HT-29 (cell line): ENCODE measurements at regions not wholly inside any gene's neighbourhood (a gene's known extent, or its start where the extent isn't known, plus 50 kb on each side); places are given as distances from the start of the nearest gene placed in this dataset.
A peak's percentile ranks its signal among the peaks of the same experiment; 100 is the strongest.
"Not testable (repeated sequence)": the region's sequence is repeated elsewhere in the genome, so short reads cannot be mapped to it uniquely, and the experiment has no call there.

ENCODE experiments used
- DNase-seq: peaks from one replicate; pipeline ENCODE4 v3.0.0-alpha.2; 2015; ENCODE audit warnings: low spot score

DNA sequence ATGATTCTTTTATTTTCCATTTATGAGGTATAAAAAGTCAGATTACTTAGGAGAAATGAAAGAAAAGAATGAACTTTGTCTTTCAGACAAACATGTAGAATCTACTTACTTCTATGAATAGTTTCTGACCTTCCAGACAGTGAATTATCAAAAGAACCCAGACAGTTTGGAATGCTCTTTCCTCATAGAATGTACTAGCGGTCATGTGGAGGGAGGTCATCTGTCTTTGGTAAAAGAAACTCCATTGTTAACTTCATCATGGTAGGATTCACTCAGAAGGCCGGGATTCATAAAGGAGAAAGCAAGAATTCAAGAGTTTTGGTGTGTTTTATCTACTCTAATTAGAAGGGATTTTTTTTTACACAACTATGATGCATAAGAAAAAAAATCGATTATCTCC is 144.8 kb upstream of the ZNF804B start:
- no peak for DNase-seq

DNA sequence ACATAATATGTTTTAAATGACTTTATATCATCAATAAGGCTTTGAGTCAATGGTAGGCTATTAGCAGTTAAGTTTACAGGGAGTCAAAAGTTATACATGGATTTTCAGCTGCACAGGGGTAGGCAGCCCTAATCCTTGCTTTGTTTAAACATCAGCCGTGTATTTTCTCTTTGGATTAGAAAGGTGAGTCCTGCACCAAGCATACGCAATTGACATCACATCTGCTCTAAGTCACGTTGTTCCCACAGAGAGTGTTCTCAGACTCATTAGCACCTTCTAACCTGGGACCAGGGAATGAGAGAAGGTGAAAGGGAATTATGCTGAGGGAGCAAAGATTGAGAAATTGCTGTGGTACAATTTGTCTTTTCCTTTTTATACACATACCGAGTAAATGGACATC is 148.6 kb upstream of the ZNF804B start:
- no peak for DNase-seq

DNA sequence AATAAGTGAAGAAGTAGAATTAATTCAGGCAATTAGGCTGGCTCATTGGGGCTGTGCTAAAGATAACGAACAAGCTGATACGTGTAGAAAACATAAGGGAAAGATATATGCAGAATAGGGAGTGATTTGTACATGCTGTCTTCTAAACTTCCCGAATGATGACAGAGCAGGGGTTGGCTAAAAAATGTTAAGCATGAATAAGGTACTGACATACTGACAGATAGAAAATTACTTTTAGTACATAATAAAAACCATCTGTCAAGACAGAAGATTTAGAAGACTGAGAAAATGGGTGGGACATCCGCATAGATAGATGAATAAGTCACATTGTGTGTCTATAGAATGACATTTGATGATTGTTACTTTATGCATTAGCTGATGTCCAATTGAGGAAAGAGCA is 158.8 kb upstream of the ZNF804B start:
- no peak for DNase-seq

DNA sequence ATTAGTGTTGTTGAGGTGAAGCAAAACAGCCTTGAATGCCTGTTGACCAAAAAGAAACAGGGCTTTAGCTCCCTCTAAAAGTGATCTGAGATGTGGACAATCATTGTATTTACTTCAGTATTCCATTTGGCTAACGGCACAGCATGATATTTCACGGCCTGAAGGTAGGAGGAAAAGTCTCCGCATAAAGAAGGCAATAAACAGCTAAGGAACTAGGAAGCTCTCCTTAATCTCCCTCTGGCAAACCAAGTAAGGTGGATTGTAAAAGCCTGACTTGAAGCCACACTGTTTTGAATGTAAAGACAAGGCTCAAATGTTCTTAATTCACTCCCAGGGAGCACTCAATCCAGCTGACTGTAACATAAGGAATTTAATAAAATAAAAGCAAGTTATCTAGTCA is 160.0 kb upstream of the ZNF804B start:
- DNase-seq = no peak

DNA sequence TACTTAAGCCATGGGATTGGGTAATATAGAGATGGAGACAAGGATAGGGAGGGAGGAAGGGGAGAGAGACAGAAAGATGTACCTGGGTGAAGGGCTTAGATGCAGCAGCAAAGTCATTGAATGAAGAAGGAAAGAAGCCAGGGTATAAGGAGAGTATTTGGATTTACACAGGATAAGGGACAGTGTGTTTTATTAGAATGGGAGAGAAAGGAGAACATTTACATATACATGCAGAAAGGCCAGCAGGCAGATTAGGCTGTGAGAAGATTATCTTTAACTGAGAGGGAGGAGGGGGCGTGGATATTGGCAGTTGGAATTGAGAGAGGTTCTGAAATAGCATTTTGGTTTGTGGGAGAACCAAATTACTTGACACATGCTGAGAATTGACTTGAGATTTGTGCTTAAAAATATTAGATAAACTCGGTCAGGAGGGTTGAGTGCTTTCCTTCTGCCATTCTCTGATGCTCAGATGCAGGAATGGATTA is 161.5 kb upstream of the ZNF804B start:
- no peak for DNase-seq

DNA sequence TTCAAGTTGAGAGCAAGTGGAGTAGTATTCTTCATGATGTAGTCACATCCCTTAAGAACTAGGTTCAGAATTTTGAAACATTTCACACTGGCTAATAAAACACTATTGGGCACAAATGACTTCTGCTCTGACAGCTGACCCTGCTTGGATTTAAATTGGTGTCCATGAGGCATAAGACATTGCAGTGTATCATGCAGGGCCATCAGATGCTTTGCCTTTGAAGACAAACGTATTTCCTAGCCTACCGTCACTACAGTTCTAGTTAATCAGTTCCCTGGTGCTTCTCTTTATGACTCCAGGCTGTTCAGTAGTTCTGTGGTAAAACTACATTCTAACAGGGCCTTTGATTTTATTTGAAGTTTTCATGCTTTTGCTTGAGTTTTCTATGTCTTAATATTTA is 168.5 kb upstream of the ZNF804B start:
- no peak for DNase-seq

DNA sequence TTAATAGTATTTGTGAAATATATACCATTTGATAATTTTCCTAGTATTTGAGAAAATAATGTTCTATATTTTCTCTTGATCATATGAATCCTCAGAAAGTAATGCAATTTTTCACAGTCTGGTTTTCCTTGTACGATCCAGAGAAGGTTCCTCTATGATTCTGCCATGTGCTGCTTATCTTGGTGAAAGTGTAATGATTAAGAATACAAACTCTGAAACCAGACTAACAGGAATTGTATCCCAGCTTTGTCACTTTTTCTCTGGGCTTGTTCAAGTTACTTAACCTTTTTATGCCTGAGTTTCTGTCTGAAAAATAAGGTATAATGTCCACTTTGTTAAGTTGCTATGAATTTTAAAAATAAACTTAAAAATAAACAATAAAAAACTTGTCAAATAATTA is 169.6 kb upstream of the ZNF804B start:
- DNase-seq = no peak

DNA sequence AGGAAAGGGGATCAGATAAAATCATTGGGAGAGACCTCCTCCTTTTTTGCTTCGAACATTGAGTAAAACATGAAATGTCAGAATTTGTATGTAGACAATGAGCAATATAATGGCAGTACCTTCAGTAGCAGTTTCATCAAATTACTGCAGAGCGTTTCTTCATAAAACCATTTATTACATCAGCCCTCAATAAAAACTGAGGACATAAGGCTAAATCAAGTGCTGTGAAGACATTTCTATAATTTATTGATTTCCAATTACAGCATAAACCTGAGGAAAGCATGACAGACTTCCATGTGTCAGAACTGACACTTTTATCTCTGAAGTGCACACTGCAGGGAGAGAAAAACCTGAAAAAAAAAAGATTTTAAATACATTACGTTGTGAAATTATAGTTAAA is 172.6 kb upstream of the ZNF804B start:
- no peak for DNase-seq

DNA sequence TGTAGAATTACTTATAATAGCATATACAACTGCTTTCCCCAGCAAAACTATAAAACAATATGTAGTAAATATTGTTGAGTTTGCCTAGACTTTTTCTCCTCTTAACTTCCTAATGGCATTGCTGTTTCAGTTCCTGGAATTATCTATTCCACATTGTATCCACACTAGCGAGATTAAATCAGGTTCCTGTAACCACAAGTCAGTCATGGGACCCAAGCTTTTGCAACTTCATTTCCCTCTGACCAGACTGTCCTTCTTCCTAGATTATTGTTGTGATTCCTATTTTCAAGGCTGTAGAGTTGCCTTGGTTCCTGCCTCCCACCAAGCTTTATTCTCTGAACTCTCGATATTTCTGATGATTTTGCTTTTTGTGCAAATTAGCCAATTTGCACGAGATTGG is 173.3 kb upstream of the ZNF804B start:
- DNase-seq = no peak

DNA sequence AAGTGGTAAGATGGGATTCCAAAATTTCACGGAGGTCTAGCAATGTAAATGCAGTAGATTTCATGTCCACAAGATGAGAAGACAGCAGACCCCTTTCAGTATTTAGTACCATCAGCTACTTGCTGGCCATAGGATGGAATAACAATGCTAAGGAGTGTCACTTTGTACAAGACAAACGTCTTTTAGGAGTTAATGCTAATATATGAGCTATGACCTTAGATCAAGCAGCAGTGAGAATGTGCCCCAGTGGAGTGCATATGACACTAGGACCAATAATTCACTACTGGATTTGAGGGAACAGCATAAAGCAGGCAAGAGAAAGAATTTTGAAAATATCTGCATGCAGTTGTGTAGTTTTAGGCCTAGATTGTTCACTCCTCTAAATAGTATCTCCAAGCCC is 182.8 kb upstream of the ZNF804B start:
- no peak for DNase-seq

DNA sequence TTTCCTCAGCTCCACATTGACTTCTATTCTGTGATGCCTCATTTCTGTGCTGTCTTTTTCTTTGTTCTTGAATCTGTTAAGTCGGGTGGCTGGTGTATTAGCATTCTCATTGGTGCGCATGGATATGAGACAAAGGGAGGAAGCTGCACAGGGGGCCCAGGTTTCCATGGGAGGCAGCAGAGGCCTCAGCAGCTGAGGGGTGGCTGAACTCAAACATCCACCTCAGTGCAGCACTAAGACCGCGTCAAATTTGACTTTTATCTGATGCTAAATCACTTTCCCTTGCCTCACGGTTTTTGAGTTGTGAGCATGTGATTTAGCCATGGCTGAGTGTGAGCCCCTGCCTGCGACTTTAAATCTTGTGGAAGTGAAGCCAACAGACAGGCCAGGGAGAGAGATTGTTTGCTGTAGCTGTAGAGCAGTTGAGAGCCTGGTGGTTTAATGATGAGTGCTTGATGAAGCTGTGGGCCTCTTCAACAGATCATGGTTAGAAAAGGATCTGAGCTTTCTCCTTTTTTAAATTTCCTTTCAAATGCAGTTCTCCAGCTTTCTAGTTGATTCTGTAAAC is 193.3 kb upstream of the ZNF804B start:
- no peak for DNase-seq

DNA sequence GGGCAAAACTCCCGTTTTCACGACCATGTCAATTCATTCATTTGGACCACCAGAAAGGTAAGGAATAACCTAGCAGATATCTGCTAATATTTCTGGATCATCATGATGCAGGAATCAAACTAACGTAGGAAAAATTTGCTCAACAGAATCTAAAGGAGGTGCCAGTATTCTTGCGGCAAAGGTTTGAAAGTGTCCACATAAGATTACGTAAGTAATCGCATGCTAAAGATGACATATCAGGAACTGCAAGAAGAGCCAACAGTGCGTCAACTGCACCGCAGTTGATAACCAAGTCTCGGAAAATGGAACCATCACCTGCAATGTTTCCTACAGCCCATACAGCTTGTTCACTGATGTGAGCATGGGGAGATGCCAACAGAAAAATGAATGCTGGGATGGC is 194.1 kb upstream of the ZNF804B start:
- no peak for DNase-seq

DNA sequence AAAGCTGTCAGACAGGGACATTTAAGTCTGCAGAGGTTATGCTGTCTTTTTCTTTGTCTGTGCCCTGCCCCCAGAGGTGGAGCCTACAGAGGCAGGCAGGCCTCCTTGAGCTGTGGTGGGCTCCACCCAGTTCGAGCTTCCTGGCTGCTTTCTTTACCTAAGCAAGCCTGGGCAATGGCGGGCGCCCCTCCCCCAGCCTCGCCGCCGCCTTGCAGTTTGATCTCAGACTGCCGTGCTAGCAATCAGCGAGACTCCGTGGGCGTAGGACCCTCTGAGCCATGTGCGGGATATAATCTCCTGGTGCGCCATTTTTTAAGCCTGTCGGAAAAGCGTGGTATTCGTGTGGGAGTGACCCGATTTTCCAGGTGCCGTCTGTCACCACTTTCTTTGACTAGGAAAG is 203.1 kb upstream of the ZNF804B start:
- DNase-seq = not testable (repeated sequence)

DNA sequence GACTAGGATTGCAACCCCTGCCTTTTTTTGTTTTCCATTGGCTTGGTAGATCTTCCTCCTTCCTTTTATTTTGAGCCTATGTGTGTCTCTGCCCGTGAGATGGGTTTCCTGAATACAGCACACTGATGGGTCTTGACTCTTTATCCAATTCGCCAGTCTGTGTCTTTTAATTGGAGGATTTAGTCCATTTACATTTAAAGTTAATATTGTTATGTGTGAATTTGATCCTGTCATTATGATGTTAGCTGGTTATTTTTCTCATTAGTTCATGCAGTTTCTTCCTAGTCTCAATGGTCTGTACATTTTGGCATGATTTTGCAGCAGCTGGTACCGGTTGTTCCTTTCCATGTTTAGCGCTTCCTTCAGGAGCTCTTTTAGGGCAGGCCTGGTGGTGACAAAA is 204.7 kb upstream of the ZNF804B start:
- DNase-seq = not testable (repeated sequence)

DNA sequence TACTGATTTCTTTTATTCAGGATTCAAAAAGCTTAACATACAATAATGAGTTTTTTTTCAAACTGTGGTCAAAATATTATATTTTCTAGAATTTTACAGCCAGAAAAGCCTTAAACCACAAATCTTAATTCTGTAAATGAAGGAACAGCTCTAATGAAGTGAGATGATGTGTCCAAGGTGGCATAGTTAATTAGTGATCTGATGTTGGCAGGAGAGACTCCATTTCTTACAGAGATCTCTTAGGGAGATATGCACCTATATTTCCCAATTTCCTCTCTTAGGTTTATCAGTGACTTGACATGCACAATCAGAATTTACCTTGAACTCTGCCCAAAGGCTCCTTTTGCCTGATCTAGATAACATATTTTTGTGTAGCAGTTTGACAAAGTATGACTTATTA is 211.1 kb upstream of the ZNF804B start:
- DNase-seq = no peak

DNA sequence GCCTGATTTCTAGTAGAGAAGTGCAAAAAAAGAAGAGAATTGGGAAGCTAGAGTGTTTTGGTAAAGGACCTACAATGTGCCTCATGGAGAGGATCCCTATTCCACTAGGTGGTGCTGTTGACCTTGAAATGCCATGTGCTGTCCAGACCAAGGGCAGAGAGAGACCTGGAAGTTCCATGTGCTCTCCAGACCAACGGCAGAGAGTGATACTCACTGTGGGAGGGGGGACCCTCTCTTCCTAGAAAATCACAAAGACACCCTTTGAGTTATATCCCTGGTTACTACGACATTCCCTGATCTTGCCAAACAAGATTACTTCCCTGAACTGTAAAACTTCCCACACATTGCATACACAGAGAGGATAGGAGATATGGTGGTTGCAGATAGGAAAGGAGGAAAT is 212.7 kb upstream of the ZNF804B start:
- peak; percentile 84 for DNase-seq

DNA sequence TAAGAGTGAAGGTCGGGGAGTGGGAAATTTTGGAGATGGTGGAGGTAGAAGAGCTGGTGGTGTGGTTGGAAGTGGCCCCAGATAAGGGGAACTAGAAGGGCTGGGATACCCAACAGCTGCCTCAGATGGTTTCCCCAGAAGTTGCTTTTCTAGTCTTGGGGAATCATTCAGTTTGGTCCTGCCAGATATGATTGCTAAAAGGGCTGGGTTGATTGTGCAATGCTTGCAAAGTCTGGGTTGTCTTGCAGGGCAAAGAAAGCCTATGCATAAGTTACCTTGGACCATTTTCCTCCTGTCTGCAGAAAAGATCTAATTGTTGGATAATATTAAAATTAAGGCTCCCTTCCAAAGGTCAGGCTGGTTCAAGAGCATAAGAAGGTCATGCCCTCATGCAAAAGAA is 213.8 kb upstream of the ZNF804B start:
- DNase-seq = no peak

DNA sequence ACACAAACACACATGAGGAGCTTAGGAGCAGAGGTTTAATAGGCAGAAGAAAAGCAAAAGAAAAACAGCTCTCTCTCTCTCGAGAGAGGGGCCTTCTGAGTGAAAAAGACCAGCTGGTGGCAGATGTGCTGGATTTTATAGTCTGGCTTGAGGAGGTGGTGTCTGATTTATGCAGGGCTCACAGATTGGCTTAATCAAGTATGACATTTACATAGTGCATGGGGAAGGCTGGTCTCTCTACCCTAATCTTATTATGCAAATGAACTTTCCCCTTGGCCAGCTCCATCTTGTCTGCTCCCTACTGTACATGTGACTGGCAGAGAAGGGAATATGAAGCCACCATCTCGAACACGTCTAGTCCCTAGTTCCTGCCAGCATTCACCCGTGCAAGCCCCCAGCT is 219.5 kb upstream of the ZNF804B start:
- no peak for DNase-seq

DNA sequence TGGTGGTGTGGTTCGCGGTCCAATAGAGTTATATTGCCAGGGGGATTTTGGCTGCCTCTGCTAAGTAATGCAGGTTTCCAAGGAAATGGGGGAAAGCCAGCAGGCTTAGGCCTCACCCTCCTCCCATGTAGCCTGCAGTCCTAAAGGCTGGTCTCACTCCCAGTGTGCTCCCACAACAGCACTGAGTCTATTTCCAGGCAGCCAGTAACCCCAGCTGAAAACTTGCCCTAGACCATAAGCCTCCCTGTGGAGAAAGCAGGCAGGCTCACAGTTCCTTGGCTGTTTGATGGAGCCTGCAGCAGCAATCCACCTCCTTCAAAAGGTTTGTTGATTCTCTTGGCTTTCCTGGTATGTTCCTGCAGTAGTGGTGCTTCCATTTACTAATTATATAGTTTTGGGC is 220.0 kb upstream of the ZNF804B start:
- no peak for DNase-seq

DNA sequence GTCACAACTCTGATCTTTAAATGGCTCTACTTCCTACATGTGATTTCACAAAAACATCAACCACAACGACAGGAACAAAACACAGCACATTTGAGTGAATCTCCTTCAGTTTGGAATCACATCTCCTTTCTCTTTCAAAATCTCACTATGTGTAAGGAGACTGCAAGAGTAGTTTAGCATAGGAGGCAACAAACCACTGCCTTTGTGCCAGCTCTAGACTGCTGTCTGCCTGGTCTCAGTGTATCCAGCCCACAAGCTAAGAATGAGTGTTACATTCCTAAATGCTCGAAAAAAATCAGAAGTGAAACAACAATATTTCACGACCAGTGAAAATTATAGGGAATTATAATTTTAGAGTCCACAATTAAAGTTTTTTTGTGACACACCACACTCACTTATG is 217.0 kb upstream of the STEAP4 start:
- no peak for DNase-seq

DNA sequence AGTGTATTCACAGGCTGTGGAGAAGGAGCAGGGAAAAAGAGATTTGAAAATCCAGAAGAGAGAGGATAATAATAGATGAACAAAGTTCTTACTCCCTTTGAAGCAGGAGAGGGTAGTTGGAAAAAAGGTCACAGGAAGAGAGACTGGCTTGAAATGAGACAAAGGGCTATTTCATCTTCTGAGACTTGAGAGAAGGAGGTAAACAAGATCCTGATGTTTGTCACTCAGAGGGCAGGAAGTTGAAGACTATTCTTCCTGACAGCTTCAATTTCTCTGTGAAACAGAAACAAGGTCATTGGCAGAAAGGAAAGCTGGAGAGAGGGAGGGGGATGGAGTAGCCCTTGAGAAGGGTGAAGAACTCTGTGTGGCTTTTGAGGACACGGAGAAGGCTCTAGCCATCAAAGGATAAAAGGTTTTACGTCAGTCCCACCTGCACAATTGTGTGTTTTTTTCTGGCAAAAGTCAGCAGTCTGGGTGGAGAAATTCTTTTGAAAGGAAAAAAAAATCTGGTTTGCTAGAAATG is 216.1 kb upstream of the STEAP4 start:
- peak; percentile 5 for DNase-seq

DNA sequence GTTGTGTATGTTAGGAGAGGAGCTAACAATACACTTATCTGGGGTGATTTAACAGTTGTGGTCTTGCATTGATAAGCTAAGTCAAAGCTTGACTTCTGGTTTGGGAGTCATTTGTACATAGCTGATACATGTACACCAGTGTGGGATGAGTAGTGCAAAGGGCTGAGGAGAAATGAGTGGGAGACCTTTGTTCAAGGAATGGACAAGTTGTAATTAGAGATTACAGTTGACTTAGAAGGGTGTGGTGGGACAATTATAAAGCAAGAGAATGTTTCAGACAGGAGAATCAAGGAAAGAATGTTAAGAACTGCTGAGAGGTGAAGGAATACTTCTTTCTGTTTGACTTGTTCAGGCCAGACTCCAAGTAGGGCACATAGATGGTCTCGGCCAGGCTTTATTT is 209.7 kb upstream of the STEAP4 start:
- DNase-seq = no peak

DNA sequence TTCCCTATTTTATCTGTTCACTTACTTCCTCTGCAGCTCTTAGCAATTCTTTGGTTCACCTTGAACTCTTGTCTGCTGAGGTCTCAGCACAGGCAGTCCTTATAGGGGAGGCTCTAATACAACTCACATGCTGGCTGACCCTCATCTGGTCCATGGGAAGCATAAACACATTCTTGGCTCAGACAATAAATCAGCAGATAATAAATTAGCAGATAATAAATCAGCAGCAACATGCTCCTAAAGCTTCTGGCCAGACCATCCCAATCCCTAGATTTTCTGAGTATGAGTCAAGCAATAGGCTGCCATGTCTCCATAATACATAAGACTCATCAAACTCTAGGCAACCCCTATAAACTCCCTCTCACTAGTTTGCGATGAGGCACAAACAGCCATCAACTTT is 208.6 kb upstream of the STEAP4 start:
- DNase-seq = no peak

DNA sequence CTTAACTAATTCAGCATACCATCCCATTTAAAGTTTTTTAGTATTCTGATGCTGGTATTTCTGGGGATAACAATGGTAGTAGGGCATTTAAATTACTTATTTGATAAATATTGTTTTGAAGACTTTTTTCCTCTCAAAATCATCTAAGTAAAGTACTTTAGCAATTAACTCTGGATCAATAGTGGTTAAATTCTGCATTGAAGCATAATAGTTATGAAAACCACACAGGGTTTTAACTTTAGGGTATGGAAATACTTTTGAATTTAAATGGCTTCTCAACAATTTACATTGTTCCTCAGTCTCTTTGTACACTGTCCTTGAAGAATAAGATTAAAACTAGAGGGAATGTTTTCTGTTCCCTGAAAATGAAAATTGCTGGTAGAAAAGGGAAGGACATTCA is 202.6 kb upstream of the STEAP4 start:
- no peak for DNase-seq
